HG02759 (cell line): ENCODE measurements at regions not wholly inside any gene's neighbourhood (a gene's known extent, or its start where the extent isn't known, plus 50 kb on each side); places are given as distances from the start of the nearest gene placed in this dataset.

Experiments
- ATAC-seq: cut with Tn5 transposase; IDR thresholded peaks from one replicate; pipeline ENCODE4 v1.9.1; 2021; ENCODE audit warnings: mild to moderate bottlenecking, moderate library complexity; ENCODE audit not compliant: unreplicated experiment

- no peak for ATAC-seq
Measured at GRCh38 chr5:158644301-158644700, 455.4 kb downstream of the EBF1 start.

DNA sequence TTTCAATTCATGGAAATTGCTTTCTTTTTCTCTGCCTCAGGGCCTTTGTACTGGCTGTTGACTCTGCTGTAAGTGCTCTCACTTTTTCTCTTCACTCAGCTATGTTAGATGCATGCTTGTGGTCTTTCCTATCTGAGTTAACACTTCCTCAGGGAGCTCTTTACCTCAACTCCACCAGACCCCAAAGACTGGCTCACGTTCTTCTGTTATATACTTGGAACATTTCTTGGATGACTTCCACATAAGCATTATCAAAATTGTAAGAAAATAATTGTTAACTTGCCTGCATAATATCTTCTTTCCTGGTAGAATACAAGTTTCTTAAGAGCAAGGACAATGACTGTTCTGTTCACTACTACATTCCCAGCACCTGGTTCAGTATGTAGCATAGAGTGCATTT is 455.9 kb downstream of the EBF1 start:
- no peak for ATAC-seq

DNA sequence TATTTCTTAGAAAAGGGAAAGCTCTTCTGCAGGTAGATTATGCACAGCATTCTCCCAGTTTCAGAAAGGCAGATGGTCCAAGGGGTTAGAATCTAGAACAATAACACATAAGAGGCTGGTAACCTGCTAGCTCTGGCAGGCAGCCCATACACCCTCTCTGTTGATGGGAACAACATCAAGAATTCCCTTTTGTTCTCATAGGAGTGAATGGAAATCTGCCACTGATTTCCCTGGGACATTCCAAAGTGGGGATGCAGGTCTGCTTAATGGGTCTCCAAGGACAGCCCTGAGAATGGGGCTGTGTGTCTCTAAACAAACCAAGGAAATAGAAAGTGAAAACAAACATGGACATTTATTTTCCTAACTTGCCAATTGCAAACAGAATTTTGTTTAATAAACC is 456.8 kb downstream of the EBF1 start:
- no peak for ATAC-seq

GRCh38 chr5:158641016-158641415 is 458.7 kb downstream of the EBF1 start:
- no peak for ATAC-seq

DNA sequence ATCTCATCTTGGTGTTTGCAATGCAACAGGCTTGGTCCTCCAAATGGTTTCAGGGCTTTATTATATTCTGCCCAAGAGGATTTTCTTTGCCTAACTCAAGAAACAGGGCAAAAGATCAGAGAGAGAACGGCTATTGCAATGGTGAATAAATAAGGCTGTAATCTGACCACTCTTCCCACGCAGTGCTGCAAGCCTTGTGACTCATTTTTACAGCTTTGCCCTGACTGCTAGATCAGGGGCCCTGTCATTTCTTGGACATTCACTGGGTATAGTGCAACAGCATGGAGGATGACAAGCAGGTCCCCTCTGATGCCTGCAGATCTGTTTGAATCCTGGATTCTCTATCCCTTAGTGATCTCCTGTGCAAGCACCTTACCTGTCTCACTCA is 459.1 kb downstream of the EBF1 start:
- no peak for ATAC-seq

- ATAC-seq = no peak
Measured at GRCh38 chr5:158639881-158640592, 459.7 kb downstream of the EBF1 start.

DNA sequence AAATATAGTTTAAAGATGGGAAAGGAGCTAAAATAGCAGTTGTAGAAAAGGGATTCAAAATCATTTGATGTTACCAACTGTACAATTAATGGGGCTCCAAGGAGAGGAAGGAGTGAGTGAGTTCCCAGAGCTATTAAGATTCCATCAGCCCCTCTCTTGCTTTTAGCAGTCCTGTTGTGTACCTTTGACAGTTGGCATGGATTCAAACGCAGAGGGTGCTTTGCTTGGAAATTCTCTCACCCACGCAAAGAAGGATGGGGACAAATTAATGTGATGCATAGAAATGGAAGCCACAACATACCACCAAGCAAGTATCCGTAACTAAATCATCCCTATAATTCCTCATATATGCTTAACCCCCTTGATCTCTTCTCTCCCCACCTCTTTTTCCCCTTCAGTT is 461.3 kb downstream of the EBF1 start:
- no peak for ATAC-seq

DNA sequence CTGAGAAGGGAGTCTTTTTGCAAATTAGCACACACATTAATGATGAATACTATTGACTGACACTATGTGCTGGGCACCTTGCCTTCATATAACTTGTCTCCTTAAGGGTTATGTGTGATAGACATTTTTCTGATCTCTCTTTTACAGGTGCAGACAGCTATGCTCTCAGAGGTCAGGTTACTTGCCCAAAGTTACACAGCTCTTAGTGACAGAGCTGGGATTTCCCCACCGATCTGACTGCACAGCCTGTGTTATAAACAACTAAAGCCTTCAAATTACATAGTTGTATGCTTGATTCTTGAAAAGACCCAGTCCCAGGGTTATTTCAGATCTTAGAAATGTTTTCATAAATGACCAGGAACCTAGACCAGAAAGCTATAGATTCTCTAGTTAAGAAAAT is 462.7 kb downstream of the EBF1 start:
- ATAC-seq = no peak

DNA sequence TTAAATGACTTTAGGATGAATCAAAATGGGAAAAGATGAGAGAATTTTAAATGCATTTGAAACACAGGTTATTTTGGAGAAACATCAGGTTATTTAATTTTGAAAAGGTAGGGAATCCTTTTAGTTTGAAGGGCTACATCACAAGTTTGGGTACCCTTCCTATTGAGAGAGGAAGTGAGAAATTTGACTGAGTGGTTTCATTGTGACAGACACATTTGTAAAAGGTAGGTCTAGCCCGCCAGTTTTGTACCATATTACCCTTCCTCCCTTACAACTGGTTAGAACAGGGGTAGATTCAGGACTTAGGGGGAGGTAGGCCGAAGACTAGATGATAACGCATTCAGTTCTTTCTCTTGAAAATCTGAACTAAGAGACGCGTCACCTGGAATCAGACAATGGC is 464.2 kb downstream of the EBF1 start:
- no peak for ATAC-seq

DNA sequence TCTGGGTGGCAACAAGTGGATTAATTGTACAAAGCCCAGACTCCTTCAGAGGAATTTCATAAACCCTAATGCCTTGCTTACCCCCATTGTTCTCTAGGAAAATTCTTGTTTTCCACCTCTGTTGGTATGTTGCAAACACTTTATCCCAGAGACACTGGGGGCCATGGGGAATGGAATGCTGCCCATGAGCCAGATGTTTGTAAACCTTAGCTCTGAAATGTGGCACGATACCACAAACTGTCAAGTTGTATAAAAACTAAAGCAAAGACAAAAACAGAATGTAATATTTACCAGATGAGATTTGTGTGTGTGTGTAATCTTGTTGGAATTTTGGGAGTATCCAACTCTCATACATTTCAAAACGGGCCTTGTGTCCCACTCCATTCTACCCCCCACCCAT is 465.0 kb downstream of the EBF1 start:
- no peak for ATAC-seq

- no peak for ATAC-seq
Measured at GRCh38 chr5:158629591-158630312, 470.0 kb downstream of the EBF1 start.

- ATAC-seq = no peak
Measured at GRCh38 chr5:158626718-158627117, 473.0 kb downstream of the EBF1 start.

DNA sequence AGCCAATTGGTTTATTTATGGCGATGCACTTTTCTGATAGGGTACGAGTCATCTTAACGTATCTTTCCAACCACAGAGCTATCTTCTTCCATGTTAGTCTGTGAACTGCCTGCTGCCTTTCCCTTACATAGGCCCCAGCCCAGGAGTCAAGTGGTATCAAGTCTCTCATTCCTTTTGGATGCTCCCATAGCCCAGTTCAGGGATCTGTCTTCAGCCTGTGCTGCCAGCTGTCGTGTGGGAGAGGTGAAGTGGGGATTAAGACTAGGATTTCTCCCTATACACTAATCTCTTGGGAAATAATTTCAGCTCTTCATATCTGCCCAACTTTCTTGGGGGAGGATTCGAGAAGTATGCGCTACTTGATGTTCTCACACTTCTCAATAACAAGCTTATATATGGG is 475.7 kb downstream of the EBF1 start:
- ATAC-seq = no peak

DNA sequence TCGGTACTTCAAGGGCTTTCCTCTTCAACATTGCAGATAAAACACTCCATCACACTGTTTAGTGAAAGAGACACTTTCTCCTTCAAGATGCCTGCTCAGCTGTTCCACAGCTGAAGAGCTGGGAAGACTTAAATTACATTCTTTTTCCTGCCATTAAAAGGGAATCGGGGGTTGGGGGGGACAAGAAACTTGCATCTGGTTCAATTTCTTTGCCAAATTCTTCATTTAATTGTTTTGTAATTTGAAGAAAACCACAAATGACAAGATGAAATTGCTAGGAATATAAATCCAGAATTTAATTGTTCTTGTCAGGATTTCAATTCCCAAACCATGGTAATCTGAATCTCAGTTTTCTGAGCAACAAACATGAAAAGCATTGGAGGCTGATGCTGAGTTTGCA is 478.3 kb downstream of the EBF1 start:
- ATAC-seq = no peak

- no peak for ATAC-seq
Measured at GRCh38 chr5:158619083-158619788, 480.5 kb downstream of the EBF1 start.

DNA sequence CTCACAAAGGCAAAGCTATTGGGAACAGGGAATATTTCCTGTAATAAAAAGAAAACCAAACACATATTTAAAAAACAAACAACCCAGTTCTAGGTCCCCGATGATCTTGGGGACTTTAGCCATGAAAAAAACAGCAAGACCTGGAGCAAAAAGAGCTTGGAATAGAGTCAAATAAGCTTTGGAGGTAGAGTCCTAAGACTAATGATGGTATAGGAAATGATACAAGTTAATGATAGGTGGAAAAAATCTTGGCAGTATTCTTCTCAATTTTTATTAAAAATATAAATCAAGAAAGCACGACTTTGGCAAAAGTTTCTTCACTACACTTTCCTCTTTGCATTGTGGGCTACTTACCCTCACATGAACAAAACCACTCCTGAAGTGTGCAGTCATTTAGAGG is 481.5 kb downstream of the EBF1 start:
- no peak for ATAC-seq

GRCh38 chr5:158616707-158617106 is 483.0 kb downstream of the EBF1 start:
- ATAC-seq = no peak

DNA sequence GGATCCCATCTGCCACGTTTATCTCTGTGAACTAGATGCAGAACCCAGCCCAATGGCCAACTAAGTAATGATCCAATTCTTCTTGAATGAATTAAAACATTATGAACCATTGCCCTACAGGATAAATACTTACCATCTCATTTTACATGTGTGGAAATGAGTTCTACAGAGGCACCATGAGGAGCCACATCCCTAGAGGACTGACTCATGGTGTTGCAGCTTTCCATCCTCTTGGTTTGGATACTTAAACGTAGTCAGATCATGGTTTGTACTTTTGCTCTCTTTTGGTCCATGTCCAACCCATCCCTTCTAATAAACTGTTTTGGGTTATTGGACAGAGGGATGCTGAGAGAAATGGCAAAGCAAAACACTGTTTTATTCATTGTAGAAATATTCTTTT is 484.8 kb downstream of the EBF1 start:
- ATAC-seq = no peak

DNA sequence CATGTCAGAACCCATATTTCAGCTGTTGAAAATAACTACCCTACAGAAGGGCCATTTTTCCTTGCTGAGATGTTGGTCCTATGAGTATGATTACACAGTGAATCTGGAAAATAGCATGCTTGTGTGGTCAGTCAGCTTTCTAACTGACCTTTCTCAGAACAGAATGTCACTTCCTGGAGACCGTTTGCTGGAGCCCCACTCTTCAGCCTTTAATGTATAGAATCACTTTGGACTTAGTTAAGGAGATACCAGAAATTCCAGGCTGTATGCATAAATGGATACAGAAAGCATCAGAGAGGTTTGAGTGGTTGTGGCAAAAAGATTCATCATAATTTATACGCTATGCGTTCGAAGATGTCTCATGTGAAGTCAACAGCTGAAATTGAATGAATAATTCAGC is 488.1 kb downstream of the EBF1 start:
- ATAC-seq = no peak

GRCh38 chr5:158610051-158610415 is 489.7 kb downstream of the EBF1 start:
- ATAC-seq = no peak

DNA sequence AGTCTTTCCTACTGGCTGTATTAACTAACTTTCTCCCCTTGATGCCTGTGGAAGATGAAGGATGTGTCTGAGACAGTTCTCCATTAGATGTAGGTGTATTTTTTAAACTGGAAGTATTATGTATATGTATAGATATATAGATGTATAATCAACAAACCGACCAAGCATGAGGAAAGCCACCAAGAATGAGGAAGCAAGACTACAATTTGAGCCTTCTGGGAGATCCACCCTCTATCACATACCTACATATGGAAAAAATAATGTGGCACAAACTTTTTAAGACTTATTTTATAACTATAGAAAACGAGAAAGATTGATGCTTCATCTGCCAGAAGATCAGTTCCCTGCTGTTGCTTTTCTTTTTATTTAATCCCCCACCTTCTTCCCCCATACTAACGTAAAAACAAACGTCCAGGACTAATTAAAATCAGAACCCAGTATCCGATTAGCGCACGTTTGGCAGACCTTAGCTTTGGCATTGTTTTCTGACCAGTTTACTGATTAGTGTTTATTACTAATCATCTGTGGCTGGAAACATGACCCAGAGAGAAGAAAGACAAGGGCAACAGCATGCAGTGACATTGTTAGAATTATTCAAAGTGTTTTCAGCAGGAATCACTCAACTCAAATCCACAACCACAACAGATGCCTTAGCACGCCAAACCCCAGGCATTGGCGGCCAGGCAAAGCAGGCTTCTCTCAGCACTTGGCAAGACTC is 490.2 kb downstream of the EBF1 start:
- ATAC-seq = no peak

DNA sequence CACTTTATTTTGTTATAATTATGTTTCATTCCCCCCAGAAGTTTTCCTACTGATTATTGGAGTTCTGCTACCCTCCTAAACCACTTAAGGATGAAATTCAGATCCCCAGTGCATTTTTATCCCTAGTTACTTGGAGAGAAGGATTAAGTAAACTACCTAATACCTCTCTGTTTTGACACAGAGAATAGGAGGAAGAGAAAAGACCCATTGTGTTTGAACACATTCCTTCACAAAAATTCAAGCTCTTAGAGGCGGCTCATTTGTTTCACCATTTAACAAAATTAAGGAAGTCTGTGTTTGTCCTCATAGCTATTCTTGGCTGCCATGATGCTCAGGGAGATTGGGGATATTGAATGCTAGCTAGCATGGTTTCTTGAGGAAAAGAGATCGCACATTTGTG is 492.6 kb downstream of the EBF1 start:
- no peak for ATAC-seq
